Smooth muscle cell (in vitro differentiated cells): ENCODE measurements at regions not wholly inside any gene's neighbourhood (a gene's known extent, or its start where the extent isn't known, plus 50 kb on each side); places are given as distances from the start of the nearest gene placed in this dataset.

Experiments used
- DNase-seq: peaks from one replicate; lab custom pipeline; 2025; ENCODE audit not compliant: unreplicated experiment; lab: John Stamatoyannopoulos, UW
- H2AFZ ChIP-seq: fragments of 200-600 bp; sonication (generic); 2 replicates; pipeline ENCODE4 v1.6.0; 2016; ENCODE audit warnings: antibody characterized with exemption, low read depth, mild to moderate bottlenecking
- H3F3A ChIP-seq: fragments of 200-600 bp; sonication (generic); 2 replicates; pipeline ENCODE4 v1.6.0; 2017; ENCODE audit warnings: antibody characterized with exemption, low read depth
- H3K27ac ChIP-seq: fragments of 200-600 bp; sonication (generic); 2 replicates; pipeline ENCODE4 v1.5.1; 2016; ENCODE audit warnings: low read depth, mild to moderate bottlenecking
- H3K27me3 ChIP-seq: fragments of 200-600 bp; sonication (generic); 2 replicates; pipeline ENCODE4 v1.6.1; 2016; ENCODE audit warnings: low read depth, mild to moderate bottlenecking
- H3K36me3 ChIP-seq: fragments of 200-600 bp; sonication (generic); 2 replicates; pipeline ENCODE4 v1.5.1; 2016; ENCODE audit warnings: low read depth
- H3K4me1 ChIP-seq: fragments of 200-600 bp; sonication (generic); 2 replicates; pipeline ENCODE4 v1.5.1; 2016; ENCODE audit warnings: low read depth
- H3K4me2 ChIP-seq: fragments of 200-600 bp; sonication (generic); 2 replicates; pipeline ENCODE4 v1.6.0; 2016; ENCODE audit warnings: mild to moderate bottlenecking
- H3K4me3 ChIP-seq: fragments of 200-600 bp; sonication (generic); 2 replicates; pipeline ENCODE4 v1.5.1; 2016; ENCODE audit warnings: mild to moderate bottlenecking
- H3K79me2 ChIP-seq: fragments of 200-600 bp; sonication (generic); 2 replicates; pipeline ENCODE4 v1.6.0; 2016; ENCODE audit warnings: low read depth, mild to moderate bottlenecking
- H3K9ac ChIP-seq: fragments of 200-600 bp; sonication (generic); 2 replicates; pipeline ENCODE4 v1.6.0; 2016; ENCODE audit warnings: low read depth
- H3K9me3 ChIP-seq: fragments of 200-600 bp; sonication (generic); replicated peaks from 2 replicates; pipeline ENCODE4 v1.5.1; 2016; ENCODE audit warnings: low read depth
- H4K20me1 ChIP-seq: fragments of 200-600 bp; sonication (generic); 2 replicates; pipeline ENCODE4 v1.6.0; 2016; ENCODE audit warnings: low read depth
- CTCF ChIP-seq: fragments of 200-600 bp; sonication (generic); IDR thresholded peaks from 2 replicates; pipeline ENCODE4 v1.5.1; 2017; ENCODE audit warnings: borderline replicate concordance, mild to moderate bottlenecking, antibody characterized with exemption; ENCODE audit not compliant: insufficient read depth, poor library complexity, severe bottlenecking
- WGBS: methylation state at CpG from one replicate; pipeline ENCODE4 v1.1.7; 2016; ENCODE audit warnings: low lambda C conversion rate; 5-methylcytosine and 5-hydroxymethylcytosine counted together

GRCh38 chr16:80390046-80390445 lies 150.7 kb upstream of the DYNLRB2 start:
- H3K27me3 ChIP-seq = no peaks in the 10 kb centered on the region
- no peaks in the 10 kb centered on the region for H4K20me1 ChIP-seq
- H3K27ac ChIP-seq = no peak overlapping the region
- H3K4me2 ChIP-seq = no peak overlapping the region
- no peaks in the 10 kb centered on the region for H3K36me3 ChIP-seq
- H3K4me1 ChIP-seq = no peaks in the 10 kb centered on the region
- no peak overlapping the region for H3K9ac ChIP-seq
- DNase-seq = no peak
- no peak overlapping the region for H2AFZ ChIP-seq
- no peak for TF ChIP-seq CTCF
- WGBS = 87% methylated on average over 4 of the region's 4 CpGs
- no peaks in the 10 kb centered on the region for H3F3A ChIP-seq
- no peaks in the 10 kb centered on the region for H3K79me2 ChIP-seq
- H3K9me3 ChIP-seq = no peaks in the 10 kb centered on the region
- no peak overlapping the region for H3K4me3 ChIP-seq

GRCh38 chr16:80389338-80389737 lies 151.5 kb upstream of the DYNLRB2 start:
- no peak overlapping the region for H3K9ac ChIP-seq
- 72% methylated on average over 9 of the region's 9 CpGs for WGBS

GRCh38 chr16:80387318-80387921 lies 153.4 kb upstream of the DYNLRB2 start:
- Histone ChIP-seq H3K27me3 (no peaks in the 10 kb centered on the region), H3K9me3 (no peaks in the 10 kb centered on the region), H3K36me3 (no peaks in the 10 kb centered on the region), H3K4me2 (no peak overlapping the region), H3K4me1 (no peaks in the 10 kb centered on the region), H3F3A (no peaks in the 10 kb centered on the region), H3K27ac (no peak overlapping the region), H2AFZ (no peak overlapping the region), H4K20me1 (no peaks in the 10 kb centered on the region), H3K79me2 (no peaks in the 10 kb centered on the region), H3K4me3 (no peak overlapping the region), H3K9ac (no peak overlapping the region)
- WGBS = 81% methylated on average over 15 of the region's 15 CpGs
- TF ChIP-seq CTCF = no peak
- no peak for DNase-seq

More at GRCh38 chr16:80389338-80389737, 151.5 kb upstream of the DYNLRB2 start:
- no peaks in the 10 kb centered on the region for H3K36me3 ChIP-seq
- no peaks in the 10 kb centered on the region for H3K27me3 ChIP-seq
- no peak overlapping the region for H3K4me2 ChIP-seq
- H2AFZ ChIP-seq = no peak overlapping the region
- no peaks in the 10 kb centered on the region for H3K9me3 ChIP-seq
- no peak for DNase-seq
- no peaks in the 10 kb centered on the region for H3K79me2 ChIP-seq
- H4K20me1 ChIP-seq = no peaks in the 10 kb centered on the region
- no peaks in the 10 kb centered on the region for H3K4me1 ChIP-seq
- H3K27ac ChIP-seq = no peak overlapping the region
- no peak overlapping the region for H3K4me3 ChIP-seq
- TF ChIP-seq CTCF = no peak
- H3F3A ChIP-seq = no peaks in the 10 kb centered on the region

GRCh38 chr16:80384862-80385261 lies 155.9 kb upstream of the DYNLRB2 start:
- Histone ChIP-seq H3K36me3 (no peaks in the 10 kb centered on the region), H3K9me3 (no peaks in the 10 kb centered on the region), H3K27ac (no peak overlapping the region), H2AFZ (no peak overlapping the region), H3K4me3 (no peak overlapping the region), H3K79me2 (no peaks in the 10 kb centered on the region), H3K9ac (no peak overlapping the region), H3F3A (no peaks in the 10 kb centered on the region), H4K20me1 (no peaks in the 10 kb centered on the region), H3K4me2 (no peak overlapping the region), H3K27me3 (peaks cover 13% of the 10 kb centered on the region), H3K4me1 (no peaks in the 10 kb centered on the region)
- TF ChIP-seq CTCF = no peak
- DNase-seq = no peak
